Endodermal cell (in vitro differentiated cells): ENCODE measurements at regions not wholly inside any gene's neighbourhood (a gene's known extent, or its start where the extent isn't known, plus 50 kb on each side); places are given as distances from the start of the nearest gene placed in this dataset.

ENCODE experiments used
- DNase-seq: peaks from one replicate; pipeline ENCODE4 v3.0.0-alpha.2; 2017
- H3K27ac ChIP-seq: 2 replicates; pipeline ENCODE4 v1.5.1; 2013; ENCODE audit warnings: mild to moderate bottlenecking, low read depth, low read length, moderate library complexity
- H3K27me3 ChIP-seq: 2 replicates; pipeline ENCODE4 v1.6.1; 2013; ENCODE audit warnings: mild to moderate bottlenecking, low read length, moderate library complexity; ENCODE audit not compliant: insufficient read depth, control insufficient read depth, poor library complexity, severe bottlenecking
- H3K36me3 ChIP-seq: 2 replicates; pipeline ENCODE4 v1.7.0; 2013; ENCODE audit warnings: mild to moderate bottlenecking, low read length, moderate library complexity; ENCODE audit not compliant: control insufficient read depth, insufficient read depth
- H3K4me1 ChIP-seq: one replicate; pipeline ENCODE4 v1.7.0; 2013; ENCODE audit warnings: low read length; ENCODE audit not compliant: control insufficient read depth, insufficient read depth
- H3K4me3 ChIP-seq: 2 replicates; pipeline ENCODE4 v1.5.1; 2013; ENCODE audit warnings: mild to moderate bottlenecking, low read length, moderate library complexity
- H3K9ac ChIP-seq: 2 replicates; pipeline ENCODE4 v1.6.1; 2013; ENCODE audit warnings: mild to moderate bottlenecking, low read length, moderate library complexity; ENCODE audit not compliant: poor library complexity, severe bottlenecking; ENCODE audit errors: extremely low read depth
- H3K9me3 ChIP-seq: 2 replicates; pipeline ENCODE4 v1.6.1; 2013; ENCODE audit warnings: mild to moderate bottlenecking, low read length, moderate library complexity; ENCODE audit not compliant: control insufficient read depth
- H3K27ac Mint-ChIP-seq: 2 replicates; pipeline ENCODE4 v1.8.0; 2020; ENCODE audit warnings: mixed read lengths
- H3K27me3 Mint-ChIP-seq: 2 replicates; pipeline ENCODE4 v1.8.0; 2021; ENCODE audit warnings: mild to moderate bottlenecking, mixed read lengths; ENCODE audit not compliant: insufficient read depth
- H3K36me3 Mint-ChIP-seq: 2 replicates; pipeline ENCODE4 v1.8.0; 2020; ENCODE audit warnings: low read depth, mixed read lengths
- H3K4me1 Mint-ChIP-seq: 2 replicates; pipeline ENCODE4 v1.8.0; 2020; ENCODE audit warnings: mixed read lengths
- H3K4me3 Mint-ChIP-seq: 2 replicates; pipeline ENCODE4 v1.8.0; 2020; ENCODE audit warnings: mild to moderate bottlenecking, moderate library complexity, mixed read lengths
- H3K9me3 Mint-ChIP-seq: 2 replicates; pipeline ENCODE4 v1.8.0; 2020; ENCODE audit warnings: mild to moderate bottlenecking, mixed read lengths
- CTCF ChIP-seq: fragments of 200-600 bp; sonication (generic); conservative IDR thresholded peaks from 2 replicates; pipeline ENCODE4 v1.5.0; 2021; ENCODE audit warnings: antibody characterized with exemption, mild to moderate bottlenecking
- WGBS, 2 experiments: methylation state at CpG; one replicate each; pipeline versions ENCODE4 v1.1.5 to v1.1.7; 2013; ENCODE audit warnings: missing lambda C conversion rate in 2 of 2, mixed read lengths in 1 of 2; ENCODE audit not compliant: insufficient coverage in 1 of 2, insufficient read length in 1 of 2; 5-methylcytosine and 5-hydroxymethylcytosine counted together

- Mint-ChIP-seq H3K27me3 (no peaks in the 10 kb centered on the region), H3K4me3 (peak overlapping the region; percentile 92), H3K9me3 (peaks cover 39% of the 10 kb centered on the region), H3K36me3 (peaks cover 39% of the 10 kb centered on the region), H3K4me1 (no peaks in the 10 kb centered on the region), H3K27ac (peak overlapping the region; percentile 96)
- H3K9me3 ChIP-seq: peaks cover 38% of the 10 kb centered on the region
- no peak for DNase-seq
- TF ChIP-seq CTCF: no peak
- peak overlapping the region; percentile 85 for H3K4me3 ChIP-seq
- H3K27ac ChIP-seq: no peak overlapping the region
- no peaks in the 10 kb centered on the region for H3K4me1 ChIP-seq
- 48% methylated on average over 2 of the region's 2 CpGs; no CpG with 5 or more reads in 1 of the 2 experiments for WGBS, 2 experiments
- H3K27me3 ChIP-seq: no peaks in the 10 kb centered on the region
- peaks cover 42% of the 10 kb centered on the region for H3K36me3 ChIP-seq
- peak overlapping the region; percentile 88 for H3K9ac ChIP-seq
Observed at GRCh38 chr5:27474047-27474309, 435.6 kb upstream of the CDH9 start.

GRCh38 chr5:27473307-27474046 lies 435.1 kb upstream of the CDH9 start:
- Histone ChIP-seq H3K27ac (no peak overlapping the region), H3K36me3 (peaks cover 42% of the 10 kb centered on the region), H3K4me3 (peak overlapping the region; percentile 85), H3K9me3 (peaks cover 38% of the 10 kb centered on the region), H3K4me1 (no peaks in the 10 kb centered on the region), H3K27me3 (no peaks in the 10 kb centered on the region), H3K9ac (peak overlapping the region; percentile 88)
- H3K4me3 Mint-ChIP-seq: peak overlapping the region; percentile 92
- no peaks in the 10 kb centered on the region for H3K4me1 Mint-ChIP-seq
- no peak for TF ChIP-seq CTCF
- H3K27ac Mint-ChIP-seq: peak overlapping the region; percentile 96
- H3K9me3 Mint-ChIP-seq: peaks cover 39% of the 10 kb centered on the region
- peaks cover 37% of the 10 kb centered on the region for H3K36me3 Mint-ChIP-seq
- 46 to 80% methylated on average over 1 to 5 of the region's 5 CpGs for WGBS, 2 experiments
- H3K27me3 Mint-ChIP-seq: no peaks in the 10 kb centered on the region
- no peak for DNase-seq

GRCh38 chr5:27472871-27473270 lies 434.5 kb upstream of the CDH9 start:
- no peaks in the 10 kb centered on the region for H3K27me3 ChIP-seq
- no peaks in the 10 kb centered on the region for H3K27me3 Mint-ChIP-seq
- peak overlapping the region; percentile 85 for H3K4me3 ChIP-seq
- no peaks in the 10 kb centered on the region for H3K4me1 ChIP-seq
- H3K27ac ChIP-seq: peak overlapping the region; percentile 75
- peaks cover 38% of the 10 kb centered on the region for H3K9me3 ChIP-seq
- H3K27ac Mint-ChIP-seq: peak overlapping the region; percentile 96
- 46 to 51% methylated on average over 3 to 4 of the region's 4 CpGs for WGBS, 2 experiments
- no peak for DNase-seq
- H3K36me3 Mint-ChIP-seq: peaks cover 31% of the 10 kb centered on the region
- H3K36me3 ChIP-seq: peaks cover 36% of the 10 kb centered on the region
- H3K4me3 Mint-ChIP-seq: peak overlapping the region; percentile 92
- H3K4me1 Mint-ChIP-seq: no peaks in the 10 kb centered on the region
- peaks cover 33% of the 10 kb centered on the region for H3K9me3 Mint-ChIP-seq
- no peak for TF ChIP-seq CTCF
- H3K9ac ChIP-seq: peak overlapping the region; percentile 88
